OCI-LY3 (cell line): ENCODE measurements at regions not wholly inside any gene's neighbourhood (a gene's known extent, or its start where the extent isn't known, plus 50 kb on each side); places are given as distances from the start of the nearest gene placed in this dataset.

Experiments used
- EZH2phosphoT487 ChIP-seq: fragments of 200-600 bp; shearing (Covaris generic); IDR thresholded peaks from 2 replicates; pipeline ENCODE4 v1.6.1; 2018; ENCODE audit warnings: antibody characterized with exemption, mixed run types, low read depth
- TF ChIP-seq, protein P1 (sequence below): fragments of 200-600, 300-600 bp; sonication (generic); IDR thresholded peaks from 2 replicates; pipeline ENCODE4 v1.5.1; 2014; ENCODE audit warnings: antibody characterized with exemption, low read length, low read depth

DNA sequence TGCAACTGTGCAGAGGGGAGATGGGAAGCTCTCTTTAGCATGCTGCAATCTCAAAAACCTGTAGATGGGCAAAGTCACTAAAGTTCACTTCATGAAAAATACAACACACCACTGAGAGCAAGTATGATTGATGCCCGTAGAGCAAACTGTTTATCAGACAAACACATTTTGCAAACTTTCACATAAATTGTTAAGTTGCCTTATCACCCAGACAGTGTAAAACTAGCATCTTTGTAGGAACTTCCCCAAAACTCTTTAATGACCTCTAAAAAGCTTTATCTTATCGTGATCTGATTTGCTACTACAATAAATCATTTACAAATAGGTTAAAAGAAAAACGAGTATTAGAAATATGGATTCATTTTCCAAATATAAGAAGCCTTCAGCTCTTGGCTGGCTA, 391.0 kb downstream of the LMO4 start:
- TF ChIP-seq, protein P1, sequence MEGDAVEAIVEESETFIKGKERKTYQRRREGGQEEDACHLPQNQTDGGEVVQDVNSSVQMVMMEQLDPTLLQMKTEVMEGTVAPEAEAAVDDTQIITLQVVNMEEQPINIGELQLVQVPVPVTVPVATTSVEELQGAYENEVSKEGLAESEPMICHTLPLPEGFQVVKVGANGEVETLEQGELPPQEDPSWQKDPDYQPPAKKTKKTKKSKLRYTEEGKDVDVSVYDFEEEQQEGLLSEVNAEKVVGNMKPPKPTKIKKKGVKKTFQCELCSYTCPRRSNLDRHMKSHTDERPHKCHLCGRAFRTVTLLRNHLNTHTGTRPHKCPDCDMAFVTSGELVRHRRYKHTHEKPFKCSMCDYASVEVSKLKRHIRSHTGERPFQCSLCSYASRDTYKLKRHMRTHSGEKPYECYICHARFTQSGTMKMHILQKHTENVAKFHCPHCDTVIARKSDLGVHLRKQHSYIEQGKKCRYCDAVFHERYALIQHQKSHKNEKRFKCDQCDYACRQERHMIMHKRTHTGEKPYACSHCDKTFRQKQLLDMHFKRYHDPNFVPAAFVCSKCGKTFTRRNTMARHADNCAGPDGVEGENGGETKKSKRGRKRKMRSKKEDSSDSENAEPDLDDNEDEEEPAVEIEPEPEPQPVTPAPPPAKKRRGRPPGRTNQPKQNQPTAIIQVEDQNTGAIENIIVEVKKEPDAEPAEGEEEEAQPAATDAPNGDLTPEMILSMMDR: no peak
- no peak for TF ChIP-seq EZH2phosphoT487
